AG10803 (cell line): ENCODE measurements at regions not wholly inside any gene's neighbourhood (a gene's known extent, or its start where the extent isn't known, plus 50 kb on each side); places are given as distances from the start of the nearest gene placed in this dataset.

Experiments used
- DNase-seq: peaks from one replicate; pipeline ENCODE4 v3.0.0; 2010; ENCODE audit warnings: low read depth
- H3K4me3 ChIP-seq: 2 replicates; pipeline ENCODE4 v1.5.1; 2011; ENCODE audit warnings: mild to moderate bottlenecking, low read length, control low read depth
- TF ChIP-seq, protein P1 (sequence below): conservative IDR thresholded peaks from 2 replicates; pipeline ENCODE4 v1.5.1; 2011; ENCODE audit warnings: mild to moderate bottlenecking, low read length, control low read depth, inconsistent platforms

DNA sequence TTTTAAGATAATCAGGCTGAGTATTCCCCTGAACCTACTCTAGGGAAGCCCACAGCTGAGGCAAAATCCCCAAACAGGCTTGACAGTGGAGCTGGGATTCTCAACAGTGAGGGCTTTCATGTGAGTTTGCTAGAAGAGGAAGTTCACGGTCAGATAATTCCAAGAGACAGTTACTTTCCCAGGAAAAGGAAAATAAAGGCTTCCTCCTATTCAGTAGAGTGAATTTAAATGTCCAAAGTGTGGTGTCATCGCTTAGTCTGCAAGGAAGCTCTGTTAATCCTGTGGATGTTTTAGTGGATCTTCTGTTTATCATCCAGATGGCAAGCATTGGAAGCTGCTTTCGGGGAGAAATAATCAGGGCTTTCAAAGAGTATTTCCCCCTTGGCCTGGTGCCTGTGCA is 119.8 kb downstream of the RPIA start:
- no peak overlapping the region for H3K4me3 ChIP-seq
- no peak for DNase-seq
- TF ChIP-seq, protein P1, sequence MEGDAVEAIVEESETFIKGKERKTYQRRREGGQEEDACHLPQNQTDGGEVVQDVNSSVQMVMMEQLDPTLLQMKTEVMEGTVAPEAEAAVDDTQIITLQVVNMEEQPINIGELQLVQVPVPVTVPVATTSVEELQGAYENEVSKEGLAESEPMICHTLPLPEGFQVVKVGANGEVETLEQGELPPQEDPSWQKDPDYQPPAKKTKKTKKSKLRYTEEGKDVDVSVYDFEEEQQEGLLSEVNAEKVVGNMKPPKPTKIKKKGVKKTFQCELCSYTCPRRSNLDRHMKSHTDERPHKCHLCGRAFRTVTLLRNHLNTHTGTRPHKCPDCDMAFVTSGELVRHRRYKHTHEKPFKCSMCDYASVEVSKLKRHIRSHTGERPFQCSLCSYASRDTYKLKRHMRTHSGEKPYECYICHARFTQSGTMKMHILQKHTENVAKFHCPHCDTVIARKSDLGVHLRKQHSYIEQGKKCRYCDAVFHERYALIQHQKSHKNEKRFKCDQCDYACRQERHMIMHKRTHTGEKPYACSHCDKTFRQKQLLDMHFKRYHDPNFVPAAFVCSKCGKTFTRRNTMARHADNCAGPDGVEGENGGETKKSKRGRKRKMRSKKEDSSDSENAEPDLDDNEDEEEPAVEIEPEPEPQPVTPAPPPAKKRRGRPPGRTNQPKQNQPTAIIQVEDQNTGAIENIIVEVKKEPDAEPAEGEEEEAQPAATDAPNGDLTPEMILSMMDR = no peak

DNA sequence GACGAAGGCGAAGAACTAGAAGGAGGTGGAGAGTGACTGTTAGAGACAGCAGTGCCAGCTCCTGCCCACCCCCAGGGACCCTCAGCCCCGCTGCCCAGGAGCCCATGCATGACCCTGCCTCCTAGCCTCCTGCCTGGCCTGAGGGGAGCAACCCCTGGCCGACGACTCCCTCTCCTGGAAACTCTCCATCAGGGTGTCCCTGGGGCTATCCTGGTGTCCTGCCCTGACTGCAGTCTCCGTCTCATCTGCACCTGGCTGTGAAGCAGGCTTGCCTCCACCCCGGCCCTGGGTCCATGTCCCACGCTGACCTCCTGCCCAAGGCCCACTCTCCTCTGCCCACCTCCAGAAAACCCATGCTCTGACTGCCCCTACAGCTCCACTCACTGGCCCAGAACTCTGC is 120.2 kb downstream of the RPIA start:
- DNase-seq = no peak
- no peak overlapping the region for H3K4me3 ChIP-seq
- TF ChIP-seq, protein P1 = no peak

DNA sequence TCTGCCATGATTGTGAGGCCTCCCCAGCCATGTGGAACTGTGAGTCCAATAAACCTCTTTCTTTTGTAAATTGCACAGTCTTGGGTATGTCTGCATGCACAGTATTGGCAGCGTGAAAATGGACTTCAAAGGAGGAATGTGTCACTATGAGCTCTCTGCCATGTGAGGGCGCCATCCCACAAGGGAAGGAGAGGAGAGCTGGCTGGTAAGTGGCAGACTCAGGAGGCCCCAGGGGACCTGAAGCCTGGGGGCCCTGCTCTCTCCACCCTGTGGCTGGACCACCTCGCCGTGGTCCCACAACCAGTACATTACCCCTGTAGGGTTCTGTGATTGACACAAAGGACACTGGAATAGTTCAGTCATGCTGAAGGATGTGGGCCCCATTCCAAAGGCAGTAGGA is 122.1 kb downstream of the RPIA start:
- DNase-seq = no peak
- TF ChIP-seq, protein P1 = no peak
- no peak overlapping the region for H3K4me3 ChIP-seq

- TF ChIP-seq, protein P1 = no peak
- no peak overlapping the region for H3K4me3 ChIP-seq
- no peak for DNase-seq
Measured at GRCh38 chr2:88815282-88815681, 123.8 kb downstream of the RPIA start.

DNA sequence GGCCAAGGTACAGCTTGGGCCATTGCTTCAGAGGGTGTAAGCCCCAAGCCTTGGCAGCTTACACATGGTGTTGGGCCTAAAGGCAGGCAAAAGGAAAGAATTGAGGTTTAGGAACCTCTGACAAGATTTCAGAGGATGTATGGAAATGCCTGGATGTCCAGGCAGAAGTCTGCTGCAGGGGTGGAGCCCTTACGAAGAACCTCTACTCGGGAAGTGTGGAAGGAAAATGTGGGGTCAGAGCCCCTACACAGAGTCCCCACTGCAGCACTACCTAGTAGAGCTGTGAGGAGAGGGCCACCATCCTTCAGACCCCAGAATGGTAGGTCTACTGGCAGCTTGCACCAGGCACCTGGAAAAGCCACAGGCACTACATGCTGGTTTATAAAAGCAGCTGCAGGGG is 124.2 kb downstream of the RPIA start:
- no peak overlapping the region for H3K4me3 ChIP-seq
- DNase-seq = no peak
- TF ChIP-seq, protein P1 = no peak

DNA sequence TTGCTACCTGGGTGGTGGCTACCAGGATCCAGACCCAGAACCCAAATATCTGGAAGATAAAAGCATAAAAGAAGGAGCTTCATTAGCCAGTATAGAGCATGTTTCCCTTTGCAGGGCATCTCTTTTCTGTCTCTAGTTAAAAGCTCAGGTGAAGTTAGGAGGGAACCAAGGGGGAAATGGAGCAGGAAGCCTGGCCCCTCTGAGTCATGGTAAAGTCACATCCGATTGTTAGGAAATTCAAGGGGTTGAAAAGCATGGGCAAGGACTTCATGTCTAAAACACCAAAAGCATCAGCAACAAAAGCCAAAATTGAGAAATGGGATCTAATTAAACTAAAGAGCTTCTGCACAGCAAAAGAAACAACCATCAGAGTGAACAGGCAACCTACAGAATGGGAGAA is 126.9 kb downstream of the RPIA start:
- DNase-seq = no peak
- H3K4me3 ChIP-seq = no peak overlapping the region
- TF ChIP-seq, protein P1 = no peak

GRCh38 chr2:88824951-88825350 is 133.5 kb downstream of the RPIA start:
- TF ChIP-seq, protein P1 = no peak
- no peak for DNase-seq
- H3K4me3 ChIP-seq = no peak overlapping the region
